ENCODE measurements at regions not wholly inside any gene's neighbourhood (a gene's known extent, or its start where the extent isn't known, plus 50 kb on each side); places are given as distances from the start of the nearest gene placed in this dataset.

GRCh38 chr16:27703121-27703520 is 153.2 kb downstream of the KATNIP start:
- peaks cover 9 to 23% of the 10 kb centered on the region in 2 experiments for H3K4me1 ChIP-seq (ENCODE audit: control insufficient read depth in 1 of 2, insufficient read depth in 2 of 2, low read depth in 1 of 2, low read length in 1 of 2)
- DNase-seq, result no peak
- H3F3A ChIP-seq (replicated peaks; ENCODE audit: insufficient read depth), result no peaks in the 10 kb centered on the region
- CTCF ChIA-PET, result interaction anchor here (2.7 kb wide), 1 partner anchor 63 kb away, joined by 11 read pairs; no protein-coding TSS in a partner anchor
- no peaks in the 10 kb centered on the region for H3K79me2 ChIP-seq (ENCODE audit: insufficient read depth)
- peak overlapping the region; percentile 27 to 71; a peak in 1 of 4 replicates for H3K27ac ChIP-seq (ENCODE audit: low read depth in 2 of 2, low read length in 1 of 2)
- H4K20me1 ChIP-seq (ENCODE audit: insufficient read depth), result no peaks in the 10 kb centered on the region
- no peak overlapping the region for H3K4me3 ChIP-seq (ENCODE audit: low read depth in 2 of 2, low read length in 1 of 2)
- H3K9ac ChIP-seq, result no peak overlapping the region
- peaks cover 6 to 16% of the 10 kb centered on the region in 2 experiments for H3K36me3 ChIP-seq (replicated peaks in 1 of 2; ENCODE audit: control insufficient read depth in 1 of 2, insufficient read depth in 2 of 2, low read length in 1 of 2)
- no peak overlapping the region for H2AFZ ChIP-seq (ENCODE audit: low read depth)
- no peaks in the 10 kb centered on the region for H3K9me3 ChIP-seq
- no peaks in the 10 kb centered on the region for H3K9me2 ChIP-seq
- POLR2A ChIA-PET, result no interaction called here
- peak overlapping the region; percentile 48; the same call in 1 of the 2 replicates for H3K4me2 ChIP-seq
- no peak for TF ChIP-seq CTCF (IDR thresholded peaks at IDR 0.05)
- no peak for TF ChIP-seq USF1 (IDR thresholded peaks at IDR 0.05; ENCODE audit: borderline replicate concordance, low read depth)
- TF ChIP-seq TEAD4 (IDR thresholded peaks at IDR 0.05; ENCODE audit: borderline replicate concordance, insufficient read depth), result no peak
- TF ChIP-seq ELF1 (IDR thresholded peaks at IDR 0.05), result no peak
- TF ChIP-seq TCF12 (IDR thresholded peaks at IDR 0.05), result no peak
- TF ChIP-seq NFIC (IDR thresholded peaks at IDR 0.05; ENCODE audit: borderline replicate concordance), result no peak
- TF ChIP-seq MXI1 (IDR thresholded peaks at IDR 0.05; ENCODE audit: low read depth, low read length), result no peak
- no peak for TF ChIP-seq GABPA (IDR thresholded peaks at IDR 0.05; ENCODE audit: low read depth)
- no peak for TF ChIP-seq RCOR1 (IDR thresholded peaks at IDR 0.05; ENCODE audit: low read length)
- TF ChIP-seq FOXJ3 (CRISPR knock-in tag; IDR thresholded peaks at IDR 0.05), result no peak
- no peak for TF ChIP-seq MAX (IDR thresholded peaks at IDR 0.05; ENCODE audit: low read depth)
- TF ChIP-seq MEF2A (IDR thresholded peaks at IDR 0.05; ENCODE audit: borderline replicate concordance, low read depth), result no peak
- no peak for TF ChIP-seq YY1 (IDR thresholded peaks at IDR 0.05; ENCODE audit: low read depth)
- TF ChIP-seq SMC3 (IDR thresholded peaks at IDR 0.05; ENCODE audit: low read depth, low read length), result no peak
- no peak for TF ChIP-seq NRF1 (IDR thresholded peaks at IDR 0.05; ENCODE audit: low read depth, low read length)
- TF ChIP-seq PBX3 (IDR thresholded peaks at IDR 0.05), result no peak
- TF ChIP-seq RAD21 (IDR thresholded peaks at IDR 0.05; ENCODE audit: low read length), result no peak
- TF ChIP-seq EP300 (IDR thresholded peaks at IDR 0.05; ENCODE audit: borderline replicate concordance in 1 of 2, low read depth in 1 of 2, low read length in 1 of 2), result no peak
- whole genome bisulfite sequencing (ENCODE audit: low lambda C conversion rate), result 95% methylated on average over 5 of the region's 6 CpGs
- H3K27me3 ChIP-seq (ENCODE audit: insufficient read depth), result no peaks in the 10 kb centered on the region

All from SK-N-SH (cell line).